ENCODE measurements at regions not wholly inside any gene's neighbourhood (a gene's known extent, or its start where the extent isn't known, plus 50 kb on each side); places are given as distances from the start of the nearest gene placed in this dataset.

DNA sequence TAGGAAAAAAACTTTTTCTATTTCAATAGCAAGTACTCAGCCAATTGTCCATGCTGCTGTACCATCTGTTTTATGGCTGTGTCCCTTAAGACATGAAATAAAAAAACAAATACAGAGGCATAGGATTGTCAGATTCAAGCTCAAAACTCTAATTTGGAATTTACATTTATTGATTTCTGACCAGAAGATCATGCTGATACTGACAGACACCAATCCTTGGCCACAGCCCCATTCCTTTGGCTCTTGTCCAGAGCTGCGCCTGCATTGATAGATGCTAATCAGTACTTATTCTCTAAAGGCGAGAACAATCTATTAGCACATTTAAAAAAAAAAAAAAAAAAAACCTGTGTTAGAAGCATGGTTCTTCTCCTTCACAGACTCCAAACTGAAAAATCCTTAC lies 384.6 kb downstream of the TMEM232 start:
- Histone ChIP-seq H3K79me2 (no peaks in the 10 kb centered on the region), H3K27me3 (no peaks in the 10 kb centered on the region), H3K27ac (no peak overlapping the region), H3K36me3 (replicated peaks; ENCODE audit: insufficient read depth, low read depth) (no peaks in the 10 kb centered on the region), H3K4me2 (no peak overlapping the region), H3K4me1 (ENCODE audit: insufficient read depth) (peaks cover 13% of the 10 kb centered on the region), H4K20me1 (ENCODE audit: insufficient read depth, poor library complexity, severe bottlenecking) (no peaks in the 10 kb centered on the region), H3K9me2 (replicated peaks; ENCODE audit: insufficient read depth) (no peaks in the 10 kb centered on the region), H3K9me3 (ENCODE audit: low read depth) (no peaks in the 10 kb centered on the region), H3K4me3 (no peak overlapping the region), H2AFZ (no peak overlapping the region)
- 83% methylated on average over 2 of the region's 2 CpGs for WGBS (ENCODE audit: low lambda C conversion rate, missing lambda C conversion rate)
- DNase-seq (ENCODE audit: low spot score): no peak
- TF ChIP-seq EZH2 (IDR thresholded peaks at IDR 0.05; ENCODE audit: borderline replicate concordance) (no peak), EZH2phosphoT487 (IDR thresholded peaks at IDR 0.05; ENCODE audit: low read depth, severe bottlenecking, unreplicated experiment) (no peak)
- TF ChIP-seq, protein P1, sequence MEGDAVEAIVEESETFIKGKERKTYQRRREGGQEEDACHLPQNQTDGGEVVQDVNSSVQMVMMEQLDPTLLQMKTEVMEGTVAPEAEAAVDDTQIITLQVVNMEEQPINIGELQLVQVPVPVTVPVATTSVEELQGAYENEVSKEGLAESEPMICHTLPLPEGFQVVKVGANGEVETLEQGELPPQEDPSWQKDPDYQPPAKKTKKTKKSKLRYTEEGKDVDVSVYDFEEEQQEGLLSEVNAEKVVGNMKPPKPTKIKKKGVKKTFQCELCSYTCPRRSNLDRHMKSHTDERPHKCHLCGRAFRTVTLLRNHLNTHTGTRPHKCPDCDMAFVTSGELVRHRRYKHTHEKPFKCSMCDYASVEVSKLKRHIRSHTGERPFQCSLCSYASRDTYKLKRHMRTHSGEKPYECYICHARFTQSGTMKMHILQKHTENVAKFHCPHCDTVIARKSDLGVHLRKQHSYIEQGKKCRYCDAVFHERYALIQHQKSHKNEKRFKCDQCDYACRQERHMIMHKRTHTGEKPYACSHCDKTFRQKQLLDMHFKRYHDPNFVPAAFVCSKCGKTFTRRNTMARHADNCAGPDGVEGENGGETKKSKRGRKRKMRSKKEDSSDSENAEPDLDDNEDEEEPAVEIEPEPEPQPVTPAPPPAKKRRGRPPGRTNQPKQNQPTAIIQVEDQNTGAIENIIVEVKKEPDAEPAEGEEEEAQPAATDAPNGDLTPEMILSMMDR (IDR thresholded peaks at IDR 0.05; ENCODE audit: poor library complexity): no peak

DNA sequence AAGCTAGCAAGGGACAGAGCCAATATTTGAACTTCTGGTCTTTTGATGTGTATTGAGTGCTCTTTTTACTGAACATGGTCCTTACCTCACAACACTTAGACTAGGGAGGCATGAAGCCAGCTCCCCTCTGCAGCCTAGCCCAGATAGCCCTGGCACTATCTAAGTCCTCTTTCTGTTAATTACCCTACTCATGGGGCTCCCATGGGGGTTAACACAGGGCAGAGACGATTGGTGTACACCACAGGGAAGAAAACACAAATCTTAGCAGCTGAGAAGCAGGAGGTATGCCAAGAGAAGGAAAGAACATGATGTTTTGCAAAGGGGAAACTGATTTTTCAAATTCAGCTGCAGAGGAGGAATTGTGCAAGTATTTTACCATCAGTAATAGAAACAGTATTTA lies 383.8 kb downstream of the TMEM232 start:
- Histone ChIP-seq H3K9me2 (replicated peaks; ENCODE audit: insufficient read depth) (no peaks in the 10 kb centered on the region), H4K20me1 (ENCODE audit: insufficient read depth, poor library complexity, severe bottlenecking) (no peaks in the 10 kb centered on the region), H3K27me3 (no peaks in the 10 kb centered on the region), H3K4me1 (ENCODE audit: insufficient read depth) (peaks cover 18% of the 10 kb centered on the region), H3K27ac (no peak overlapping the region), H3K4me2 (no peak overlapping the region), H3K4me3 (no peak overlapping the region), H2AFZ (no peak overlapping the region), H3K9me3 (ENCODE audit: low read depth) (no peaks in the 10 kb centered on the region), H3K79me2 (no peaks in the 10 kb centered on the region), H3K36me3 (replicated peaks; ENCODE audit: insufficient read depth, low read depth) (no peaks in the 10 kb centered on the region)
- 45% methylated on average over 1 of the region's 1 CpG for WGBS (ENCODE audit: low lambda C conversion rate, missing lambda C conversion rate)
- no peak for DNase-seq (ENCODE audit: low spot score)
- no peak for TF ChIP-seq EZH2phosphoT487 (IDR thresholded peaks at IDR 0.05; ENCODE audit: low read depth, severe bottlenecking, unreplicated experiment)
- TF ChIP-seq EZH2 (IDR thresholded peaks at IDR 0.05; ENCODE audit: borderline replicate concordance): no peak
- TF ChIP-seq, protein P1 (IDR thresholded peaks at IDR 0.05; ENCODE audit: poor library complexity): no peak

DNA sequence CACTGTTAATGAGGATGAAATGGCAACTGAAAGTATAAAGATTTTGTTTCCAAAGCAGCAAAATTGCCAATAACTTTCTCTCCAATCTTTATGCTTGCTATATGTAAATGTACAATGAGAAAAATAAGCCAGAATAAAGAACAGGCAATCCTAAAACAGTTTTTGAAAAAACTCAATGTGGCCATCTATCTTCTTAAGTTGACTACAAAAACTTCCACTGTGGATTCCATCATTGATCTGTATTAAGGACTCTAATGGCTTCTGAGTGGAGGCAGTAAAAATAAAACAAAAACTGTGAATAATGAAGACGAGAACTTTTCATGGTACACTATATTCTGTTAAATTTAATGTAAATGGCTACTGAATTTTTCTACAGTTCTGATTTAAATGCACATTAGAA lies 382.9 kb downstream of the TMEM232 start:
- H3K4me3 ChIP-seq: no peak overlapping the region
- no peaks in the 10 kb centered on the region for H3K27me3 ChIP-seq
- DNase-seq (ENCODE audit: low spot score): no peak
- no peaks in the 10 kb centered on the region for H3K36me3 ChIP-seq (replicated peaks; ENCODE audit: insufficient read depth, low read depth)
- 81% methylated on average over 1 of the region's 1 CpG for WGBS (ENCODE audit: low lambda C conversion rate, missing lambda C conversion rate)
- H4K20me1 ChIP-seq (ENCODE audit: insufficient read depth, poor library complexity, severe bottlenecking): no peaks in the 10 kb centered on the region
- no peaks in the 10 kb centered on the region for H3K9me3 ChIP-seq (ENCODE audit: low read depth)
- H3K4me1 ChIP-seq (ENCODE audit: insufficient read depth): peaks cover 20% of the 10 kb centered on the region
- no peaks in the 10 kb centered on the region for H3K79me2 ChIP-seq
- H2AFZ ChIP-seq: no peak overlapping the region
- no peaks in the 10 kb centered on the region for H3K9me2 ChIP-seq (replicated peaks; ENCODE audit: insufficient read depth)
- TF ChIP-seq EZH2phosphoT487 (IDR thresholded peaks at IDR 0.05; ENCODE audit: low read depth, severe bottlenecking, unreplicated experiment) (no peak), EZH2 (IDR thresholded peaks at IDR 0.05; ENCODE audit: borderline replicate concordance) (no peak)
- TF ChIP-seq, protein P1 (IDR thresholded peaks at IDR 0.05; ENCODE audit: poor library complexity): peak; percentile 40
- no peak overlapping the region for H3K4me2 ChIP-seq
- no peak overlapping the region for H3K27ac ChIP-seq

DNA sequence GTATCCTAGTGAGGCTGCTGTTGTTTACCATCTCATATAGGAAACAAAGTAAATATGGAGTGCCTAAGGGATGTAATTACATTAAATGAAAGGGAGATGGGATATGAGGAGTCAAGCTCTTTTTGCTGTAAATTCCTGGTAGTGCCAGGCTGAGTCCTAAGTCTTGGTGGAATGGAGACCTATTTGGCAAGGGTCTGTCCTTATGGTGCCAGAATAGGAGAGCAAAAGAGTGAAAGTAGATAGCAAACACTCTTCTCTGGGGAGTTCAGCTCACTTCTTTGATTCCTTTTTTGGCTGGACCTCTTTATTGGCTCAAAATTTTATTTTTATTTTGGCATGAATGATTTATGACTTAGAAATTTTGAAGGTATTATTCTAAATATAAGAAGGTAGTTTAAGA lies 380.8 kb downstream of the TMEM232 start:
- TF ChIP-seq EZH2phosphoT487 (IDR thresholded peaks at IDR 0.05; ENCODE audit: low read depth, severe bottlenecking, unreplicated experiment) (no peak), EZH2 (IDR thresholded peaks at IDR 0.05; ENCODE audit: borderline replicate concordance) (no peak)
- TF ChIP-seq, protein P1 (IDR thresholded peaks at IDR 0.05; ENCODE audit: poor library complexity): no peak
- H3K79me2 ChIP-seq: no peaks in the 10 kb centered on the region
- no peaks in the 10 kb centered on the region for H3K27me3 ChIP-seq
- H3K9me3 ChIP-seq (ENCODE audit: low read depth): no peaks in the 10 kb centered on the region
- H4K20me1 ChIP-seq (ENCODE audit: insufficient read depth, poor library complexity, severe bottlenecking): no peaks in the 10 kb centered on the region
- H3K36me3 ChIP-seq (replicated peaks; ENCODE audit: insufficient read depth, low read depth): no peaks in the 10 kb centered on the region
- H3K4me2 ChIP-seq: no peak overlapping the region
- H3K9me2 ChIP-seq (replicated peaks; ENCODE audit: insufficient read depth): no peaks in the 10 kb centered on the region
- DNase-seq (ENCODE audit: low spot score): no peak
- peaks cover 20% of the 10 kb centered on the region for H3K4me1 ChIP-seq (ENCODE audit: insufficient read depth)
- H3K4me3 ChIP-seq: no peak overlapping the region
- H2AFZ ChIP-seq: no peak overlapping the region
- H3K27ac ChIP-seq: peak overlapping the region; percentile 36

Data from hepatocyte (in vitro differentiated cells).